Naive B cell (primary cell): ENCODE measurements at regions not wholly inside any gene's neighbourhood (a gene's known extent, or its start where the extent isn't known, plus 50 kb on each side); places are given as distances from the start of the nearest gene placed in this dataset.

Experiments
- ATAC-seq, 2 donors: fragments of 150-1000 bp; cut with Tn5 transposase; 2 replicates each; pipeline ENCODE4 v1.10.0; 2021; ENCODE audit warnings: low read depth in 2 of 2, mild to moderate bottlenecking in 2 of 2, moderate library complexity in 2 of 2
- DNase-seq: peaks from one replicate; pipeline ENCODE4 v3.0.0; 2022
- H3K27ac Mint-ChIP-seq, 6 donors: one replicate each; pipeline ENCODE4 v1.8.0; 2020 to 2022; ENCODE audit warnings: mild to moderate bottlenecking in 6 of 6, mixed read lengths in 6 of 6, moderate library complexity in 5 of 6, inconsistent platforms in 2 of 6
- H3K27me3 Mint-ChIP-seq, 3 donors: one replicate each; pipeline ENCODE4 v1.8.0; 2021 to 2022; ENCODE audit warnings: mixed read lengths in 3 of 3, mild to moderate bottlenecking in 1 of 3
- H3K36me3 Mint-ChIP-seq, 2 donors: one replicate each; pipeline ENCODE4 v1.8.0; 2020 to 2022; ENCODE audit warnings: mixed read lengths in 2 of 2, inconsistent platforms in 1 of 2, mild to moderate bottlenecking in 1 of 2
- H3K4me1 Mint-ChIP-seq, 3 donors: one replicate each; pipeline ENCODE4 v1.8.0; 2020 to 2022; ENCODE audit warnings: mixed read lengths in 3 of 3, inconsistent platforms in 1 of 3, mild to moderate bottlenecking in 1 of 3, moderate library complexity in 1 of 3
- H3K4me3 Mint-ChIP-seq, 8 donors: one replicate each; pipeline ENCODE4 v1.8.0; 2020 to 2022; ENCODE audit warnings: mild to moderate bottlenecking in 8 of 8, mixed read lengths in 8 of 8, moderate library complexity in 8 of 8, inconsistent platforms in 2 of 8
- H3K9me3 Mint-ChIP-seq, 7 donors: one replicate each; pipeline ENCODE4 v1.8.0; 2020 to 2022; ENCODE audit warnings: mixed read lengths in 7 of 7, mild to moderate bottlenecking in 5 of 7, inconsistent platforms in 2 of 7, moderate library complexity in 1 of 7

DNA sequence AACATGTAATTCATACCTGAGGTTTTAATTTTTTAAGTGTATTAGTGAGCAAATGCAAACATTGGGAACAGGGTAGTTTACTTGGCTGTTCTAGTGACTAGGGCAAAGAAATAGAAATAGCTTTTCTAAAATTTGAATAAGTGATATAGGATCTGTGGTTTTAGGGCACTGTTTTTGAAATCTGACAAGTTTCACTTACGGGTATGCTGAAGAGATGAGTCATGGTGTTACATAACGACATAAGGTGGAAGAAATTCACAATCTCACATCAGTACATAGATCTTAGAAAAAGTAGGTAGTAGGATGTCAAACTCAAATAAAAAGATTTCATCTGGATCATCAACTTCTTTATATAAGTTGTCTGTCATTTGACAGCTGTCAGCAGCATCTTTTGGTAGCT lies 772.3 kb downstream of the MAT2B start:
- Mint-ChIP-seq H3K27ac (peak overlapping the region in 1 of 6 donors; percentile 22), H3K27me3 (no peaks in the 10 kb centered on the region), H3K9me3 (no peaks in the 10 kb centered on the region), H3K4me3 (no peak overlapping the region), H3K4me1 (no peaks in the 10 kb centered on the region), H3K36me3 (no peaks in the 10 kb centered on the region)
- no peak for DNase-seq
- ATAC-seq, result no peak

DNA sequence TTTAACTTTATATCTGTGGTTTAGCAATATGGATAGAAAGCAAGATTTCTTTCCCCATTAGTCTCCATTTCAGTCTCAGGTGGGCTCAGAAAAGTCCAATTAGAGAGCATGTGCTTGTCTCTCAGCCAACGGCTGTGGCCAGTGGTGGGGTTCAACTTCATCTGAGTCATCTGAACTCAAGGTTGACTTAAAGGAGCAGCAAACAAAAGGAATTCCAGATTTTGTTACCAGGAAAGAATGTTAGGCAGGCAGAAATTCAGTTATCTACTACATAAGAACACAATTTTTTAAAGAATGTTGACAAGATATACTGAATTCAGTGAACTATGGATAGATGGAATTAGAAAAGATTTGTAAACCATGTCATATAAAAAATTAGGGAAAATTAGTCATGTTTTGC lies 784.1 kb downstream of the MAT2B start:
- no peak overlapping the region for H3K27ac Mint-ChIP-seq
- H3K36me3 Mint-ChIP-seq, result no peaks in the 10 kb centered on the region
- H3K4me1 Mint-ChIP-seq, result no peaks in the 10 kb centered on the region
- ATAC-seq, result no peak
- no peaks in the 10 kb centered on the region for H3K27me3 Mint-ChIP-seq
- DNase-seq, result no peak
- H3K9me3 Mint-ChIP-seq, result peaks cover 0 to 17% (median 6%) of the 10 kb centered on the region in 7 donors
- H3K4me3 Mint-ChIP-seq, result no peak overlapping the region

DNA sequence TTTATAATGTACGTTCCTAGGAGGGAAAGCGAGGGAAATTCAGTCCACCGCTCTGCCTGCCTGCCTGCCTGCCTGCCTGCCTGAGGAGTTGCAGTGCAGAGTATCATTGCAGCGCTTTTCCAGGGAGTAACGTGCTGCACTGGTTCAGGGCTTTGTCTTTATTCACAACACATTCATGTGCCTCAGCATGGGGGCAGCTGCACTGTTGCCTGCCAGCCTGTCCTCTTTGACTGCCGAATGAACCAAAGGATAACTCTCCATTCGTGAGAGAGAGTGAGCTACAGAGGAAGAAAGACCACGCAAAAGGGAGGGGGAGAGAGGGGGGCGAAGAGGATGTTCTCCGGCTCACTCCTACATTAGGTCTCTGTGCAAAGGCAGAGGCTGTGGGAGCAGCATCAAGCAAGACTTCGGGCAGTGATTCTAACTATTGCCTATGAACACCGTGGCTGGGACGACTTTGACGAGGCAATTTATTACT lies 791.2 kb downstream of the MAT2B start:
- Mint-ChIP-seq H3K4me1 (no peaks in the 10 kb centered on the region), H3K4me3 (no peak overlapping the region), H3K27me3 (peaks cover 0 to 7% (median 3%) of the 10 kb centered on the region in 3 donors), H3K9me3 (peaks cover 0 to 6% (median 0%) of the 10 kb centered on the region in 7 donors), H3K27ac (no peak overlapping the region), H3K36me3 (no peaks in the 10 kb centered on the region)
- DNase-seq (no peak), ATAC-seq (no peak)

DNA sequence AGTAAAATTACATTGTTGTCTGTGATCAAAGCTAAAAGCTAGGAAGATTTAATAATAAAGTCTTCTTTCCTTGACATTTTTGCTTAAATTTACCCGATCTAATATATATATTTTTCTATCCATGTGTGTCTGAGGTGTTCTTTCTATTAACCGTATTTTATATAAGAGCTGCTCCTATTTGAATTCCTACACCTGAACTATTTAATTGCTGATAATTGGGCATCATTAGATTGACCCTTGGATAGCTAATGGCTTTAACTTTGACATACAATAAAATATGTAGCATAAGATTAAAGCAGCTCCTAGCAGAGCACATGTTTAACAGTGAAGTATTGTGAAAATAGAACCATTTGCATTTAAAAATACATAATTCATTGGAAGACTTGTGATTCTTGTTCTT lies 792.7 kb downstream of the MAT2B start:
- Mint-ChIP-seq H3K4me3 (no peak overlapping the region), H3K27ac (no peak overlapping the region), H3K9me3 (peaks cover 0 to 6% (median 0%) of the 10 kb centered on the region in 7 donors), H3K4me1 (no peaks in the 10 kb centered on the region), H3K27me3 (peaks cover 0 to 7% (median 3%) of the 10 kb centered on the region in 3 donors), H3K36me3 (no peaks in the 10 kb centered on the region)
- no peak for ATAC-seq
- DNase-seq, result no peak

DNA sequence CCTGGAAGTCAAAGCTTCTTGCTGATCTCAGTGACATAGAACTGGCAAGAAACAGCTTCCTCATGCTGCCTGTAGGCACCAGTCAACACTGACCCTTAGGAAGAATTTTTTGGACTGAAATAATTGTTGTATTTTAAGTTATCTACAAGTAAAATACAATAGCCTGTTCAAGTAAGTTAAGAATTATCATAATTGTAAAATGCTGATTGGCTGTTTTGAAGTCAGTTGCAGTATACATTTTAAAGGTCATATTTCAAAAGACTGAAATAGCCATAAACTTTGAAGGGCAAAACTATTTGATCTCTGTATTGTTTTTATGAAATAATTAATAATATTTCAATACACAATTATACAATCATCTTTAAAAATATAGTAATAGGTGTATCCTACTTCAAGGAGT lies 794.9 kb downstream of the MAT2B start:
- Mint-ChIP-seq H3K9me3 (peaks cover 0 to 2% (median 0%) of the 10 kb centered on the region in 7 donors), H3K4me1 (no peaks in the 10 kb centered on the region), H3K27ac (no peak overlapping the region), H3K27me3 (peaks cover 0 to 2% (median 0%) of the 10 kb centered on the region in 3 donors), H3K4me3 (no peak overlapping the region), H3K36me3 (no peaks in the 10 kb centered on the region)
- DNase-seq (no peak), ATAC-seq (no peak)

DNA sequence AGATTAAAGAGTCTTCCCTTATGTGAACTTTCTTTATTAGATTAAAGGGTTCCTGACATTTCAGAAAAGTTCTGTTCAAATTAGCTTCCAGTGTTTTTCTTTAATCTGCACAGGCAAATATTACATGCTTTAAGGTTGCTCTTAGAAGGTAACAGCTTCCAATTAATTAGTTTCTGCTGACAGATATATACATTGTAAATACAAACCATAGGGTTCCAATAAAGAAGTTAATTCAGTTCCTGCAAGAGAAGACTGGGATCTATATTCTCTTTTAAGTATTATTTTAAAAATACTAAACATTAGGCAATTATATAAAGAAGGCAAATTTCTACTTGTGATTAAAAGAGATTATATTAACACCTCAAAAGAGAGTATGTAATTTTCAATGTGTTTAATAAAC lies 795.7 kb downstream of the MAT2B start:
- ATAC-seq (no peak), DNase-seq (no peak)
- H3K27ac Mint-ChIP-seq, result no peak overlapping the region
- no peaks in the 10 kb centered on the region for H3K27me3 Mint-ChIP-seq
- no peaks in the 10 kb centered on the region for H3K36me3 Mint-ChIP-seq
- no peak overlapping the region for H3K4me3 Mint-ChIP-seq
- no peaks in the 10 kb centered on the region for H3K9me3 Mint-ChIP-seq
- H3K4me1 Mint-ChIP-seq, result no peaks in the 10 kb centered on the region

DNA sequence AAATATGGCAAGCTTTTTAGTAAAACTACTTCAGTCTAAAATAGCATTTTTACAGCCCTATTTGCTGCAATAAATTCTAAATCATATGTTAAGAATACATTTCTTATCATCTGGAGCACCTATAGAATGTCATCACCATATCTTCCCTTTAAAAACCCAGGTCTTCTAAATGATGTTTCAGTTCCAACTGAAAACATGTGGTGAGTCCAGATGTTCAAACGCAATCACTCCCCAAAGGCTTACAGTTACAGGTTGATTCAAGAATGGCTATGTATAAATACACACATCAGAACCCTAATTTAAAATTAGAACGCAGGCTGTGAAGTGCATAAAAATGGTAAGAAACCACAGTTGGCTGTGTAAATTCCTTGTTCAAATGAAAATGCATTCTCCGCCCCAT lies 796.3 kb downstream of the MAT2B start:
- peaks cover 0 to 2% (median 0%) of the 10 kb centered on the region in 7 donors for H3K9me3 Mint-ChIP-seq
- no peaks in the 10 kb centered on the region for H3K27me3 Mint-ChIP-seq
- no peak overlapping the region for H3K27ac Mint-ChIP-seq
- no peak overlapping the region for H3K4me3 Mint-ChIP-seq
- H3K36me3 Mint-ChIP-seq, result no peaks in the 10 kb centered on the region
- no peaks in the 10 kb centered on the region for H3K4me1 Mint-ChIP-seq
- DNase-seq (no peak), ATAC-seq (no peak)

DNA sequence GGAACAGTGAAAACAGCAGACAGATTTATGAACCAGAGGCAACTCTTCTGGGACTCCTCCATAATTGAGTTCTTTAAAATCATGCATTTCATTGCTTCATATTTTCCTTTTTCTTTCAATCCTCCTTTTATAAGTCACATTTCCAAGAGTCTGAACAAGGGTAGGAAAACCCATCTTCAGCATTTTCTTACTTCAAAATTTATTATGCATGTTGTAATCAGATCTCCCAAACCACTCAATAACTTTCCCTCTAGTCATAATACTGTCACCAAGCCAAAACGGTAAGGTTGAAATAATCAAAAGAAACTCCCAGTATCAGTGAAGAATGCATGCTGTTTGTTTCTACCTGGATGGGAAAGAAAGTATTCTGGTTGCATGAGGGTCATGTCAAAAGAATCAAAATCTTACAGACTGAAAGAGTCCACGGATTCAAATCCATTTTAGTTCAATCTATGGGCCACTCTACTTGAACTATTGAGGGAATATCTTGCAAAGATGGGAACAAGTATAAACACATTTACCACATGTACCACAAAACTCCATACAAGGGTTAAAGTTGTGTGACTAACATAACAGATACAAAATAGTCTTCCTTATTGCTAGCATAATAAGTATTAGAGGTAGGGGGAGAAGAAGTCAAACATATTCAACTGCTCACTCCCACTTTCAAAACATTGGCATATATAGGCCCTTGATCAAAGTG lies 797.3 kb downstream of the MAT2B start:
- H3K4me1 Mint-ChIP-seq, result no peaks in the 10 kb centered on the region
- DNase-seq (no peak), ATAC-seq (no peak)
- H3K36me3 Mint-ChIP-seq, result no peaks in the 10 kb centered on the region
- H3K9me3 Mint-ChIP-seq, result peaks cover 0 to 2% (median 0%) of the 10 kb centered on the region in 7 donors
- no peak overlapping the region for H3K4me3 Mint-ChIP-seq
- H3K27ac Mint-ChIP-seq, result no peak overlapping the region
- H3K27me3 Mint-ChIP-seq, result no peaks in the 10 kb centered on the region

DNA sequence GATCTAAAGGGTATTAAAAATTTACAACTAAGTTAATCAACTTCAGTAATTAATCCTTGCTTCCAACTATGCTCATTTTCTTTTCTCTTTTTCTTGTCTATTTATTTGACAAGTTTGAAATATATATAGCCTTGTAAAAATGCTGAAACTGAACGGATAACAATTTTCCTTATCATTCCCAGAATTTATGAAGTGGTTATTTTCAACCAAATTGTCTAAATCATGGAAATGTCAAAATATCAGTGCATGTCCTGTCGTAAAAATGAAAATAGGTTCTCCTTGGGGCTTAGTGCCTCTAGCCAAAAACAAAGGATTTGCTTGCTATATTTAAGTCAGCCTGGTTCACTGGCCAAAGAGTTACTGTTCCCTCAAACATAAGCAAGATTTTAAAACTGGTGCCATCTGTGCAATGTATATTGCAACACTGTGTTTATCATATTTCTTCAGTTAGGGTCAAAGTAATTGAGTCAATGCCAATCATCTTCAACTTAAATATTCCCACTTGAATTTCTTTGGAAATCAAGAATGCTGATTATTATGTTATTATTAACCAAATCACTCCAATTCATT lies 798.3 kb downstream of the MAT2B start:
- DNase-seq (no peak), ATAC-seq (no peak)
- Mint-ChIP-seq H3K27ac (no peak overlapping the region), H3K4me1 (no peaks in the 10 kb centered on the region), H3K9me3 (peaks cover 0 to 2% (median 0%) of the 10 kb centered on the region in 7 donors), H3K36me3 (no peaks in the 10 kb centered on the region), H3K4me3 (no peak overlapping the region), H3K27me3 (no peaks in the 10 kb centered on the region)

DNA sequence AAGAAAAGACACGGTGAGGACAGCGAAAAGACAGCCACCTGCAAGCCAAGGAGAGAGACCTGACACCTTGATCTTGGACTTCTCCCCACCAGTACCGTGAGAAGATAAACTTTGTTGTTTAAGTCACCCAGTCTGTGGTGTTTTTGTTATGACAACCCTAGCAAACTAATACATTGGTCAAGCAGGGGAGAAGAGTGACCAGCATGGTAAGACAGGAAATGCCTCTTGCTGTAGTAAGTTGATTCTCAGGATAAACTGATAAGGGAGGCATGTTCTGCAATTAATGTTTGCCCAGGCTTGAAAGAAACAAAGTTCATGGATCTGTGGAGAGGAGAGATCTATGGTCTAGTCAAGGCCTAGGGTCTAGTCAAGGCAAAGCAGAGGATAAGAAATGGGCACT lies 801.2 kb downstream of the MAT2B start:
- H3K27me3 Mint-ChIP-seq, result no peaks in the 10 kb centered on the region
- peaks cover 0 to 2% (median 0%) of the 10 kb centered on the region in 7 donors for H3K9me3 Mint-ChIP-seq
- DNase-seq, result no peak
- H3K27ac Mint-ChIP-seq, result no peak overlapping the region
- H3K4me1 Mint-ChIP-seq, result no peaks in the 10 kb centered on the region
- H3K36me3 Mint-ChIP-seq, result no peaks in the 10 kb centered on the region
- H3K4me3 Mint-ChIP-seq, result no peak overlapping the region
- ATAC-seq, result no peak

DNA sequence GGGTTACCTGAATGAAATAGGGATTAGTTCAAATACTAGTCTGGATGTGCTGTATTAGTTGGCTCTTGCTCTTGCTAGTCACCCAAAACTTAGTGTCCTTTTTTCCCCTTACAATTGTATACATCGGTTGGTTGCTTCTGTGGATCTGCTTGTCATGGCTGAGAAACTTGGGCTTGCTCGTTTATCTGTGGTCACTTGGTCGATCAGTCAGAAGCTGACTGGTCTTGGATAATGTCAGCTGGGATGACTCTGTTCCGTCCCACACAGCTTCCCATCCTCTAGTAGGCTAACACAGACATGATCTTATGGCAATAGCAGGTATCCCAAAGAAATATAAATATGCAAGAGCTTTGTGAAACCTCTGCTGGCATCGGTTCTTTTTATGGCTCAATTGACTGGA lies 807.4 kb downstream of the MAT2B start:
- Mint-ChIP-seq H3K4me1 (no peaks in the 10 kb centered on the region), H3K27ac (no peak overlapping the region), H3K27me3 (no peaks in the 10 kb centered on the region), H3K36me3 (no peaks in the 10 kb centered on the region), H3K9me3 (no peaks in the 10 kb centered on the region), H3K4me3 (no peak overlapping the region)
- ATAC-seq, result no peak
- DNase-seq, result no peak

DNA sequence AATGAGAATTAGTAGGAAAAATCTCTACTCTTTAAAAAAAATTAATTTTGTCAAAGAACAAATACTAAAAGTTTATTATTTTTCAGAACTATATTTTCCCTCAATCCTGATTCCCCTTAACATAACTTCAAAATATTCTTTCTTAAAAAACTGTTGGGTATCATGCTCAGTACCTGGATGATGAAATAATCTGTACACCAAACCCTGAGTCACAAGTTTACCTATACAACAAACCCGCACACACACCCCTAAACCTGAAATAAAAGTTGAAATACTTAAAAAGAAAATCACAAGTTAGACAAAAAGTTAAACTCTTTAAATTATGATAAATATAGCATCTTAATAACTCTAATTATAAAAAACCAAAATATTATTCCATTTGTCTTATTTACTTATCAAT lies 812.3 kb downstream of the MAT2B start:
- Mint-ChIP-seq H3K4me3 (no peak overlapping the region), H3K9me3 (peaks cover 0 to 2% (median 0%) of the 10 kb centered on the region in 7 donors), H3K27me3 (no peaks in the 10 kb centered on the region), H3K36me3 (no peaks in the 10 kb centered on the region), H3K27ac (no peak overlapping the region), H3K4me1 (no peaks in the 10 kb centered on the region)
- no peak for ATAC-seq
- DNase-seq, result no peak

DNA sequence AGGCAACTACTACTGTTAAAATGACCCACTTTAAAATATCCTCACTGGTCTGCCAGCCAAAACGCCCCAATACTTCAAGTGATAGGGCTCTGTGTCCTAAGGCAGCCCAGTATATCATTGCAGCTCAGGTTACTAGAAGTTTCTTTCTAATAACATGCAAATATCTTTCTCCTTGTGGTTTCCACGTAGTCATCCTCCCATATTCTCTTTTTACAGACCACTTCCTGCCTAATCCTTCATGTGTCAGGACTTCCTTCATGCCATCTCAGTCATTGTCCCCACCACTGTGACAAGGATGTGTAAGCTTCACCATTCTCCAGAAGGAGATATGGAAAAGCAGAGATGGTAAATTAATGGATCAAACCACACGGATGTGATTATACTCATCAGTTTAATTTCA lies 813.7 kb downstream of the MAT2B start:
- no peaks in the 10 kb centered on the region for H3K36me3 Mint-ChIP-seq
- no peak overlapping the region for H3K27ac Mint-ChIP-seq
- DNase-seq (no peak), ATAC-seq (no peak)
- no peak overlapping the region for H3K4me3 Mint-ChIP-seq
- no peaks in the 10 kb centered on the region for H3K4me1 Mint-ChIP-seq
- H3K9me3 Mint-ChIP-seq, result peaks cover 0 to 2% (median 0%) of the 10 kb centered on the region in 7 donors
- no peaks in the 10 kb centered on the region for H3K27me3 Mint-ChIP-seq

DNA sequence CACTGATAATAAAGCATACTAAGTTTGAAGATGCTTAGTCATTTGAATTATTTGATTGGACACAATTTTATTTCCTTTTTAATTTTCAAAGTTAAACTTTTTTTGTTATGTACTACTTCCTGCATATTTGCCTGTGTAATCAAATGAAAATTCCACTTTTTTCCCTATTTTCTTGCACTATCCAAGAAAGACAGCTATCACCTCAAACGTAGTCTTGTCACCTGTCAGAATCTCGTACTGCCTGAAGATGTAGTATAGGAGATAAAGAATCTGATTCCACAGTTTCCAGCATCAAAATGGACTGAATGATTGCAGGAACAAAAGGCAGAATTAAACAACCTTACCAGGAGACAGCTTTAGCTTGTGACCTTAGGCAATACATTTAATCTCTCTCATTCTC lies 818.8 kb downstream of the MAT2B start:
- H3K36me3 Mint-ChIP-seq, result no peaks in the 10 kb centered on the region
- ATAC-seq, result no peak
- H3K27me3 Mint-ChIP-seq, result no peaks in the 10 kb centered on the region
- H3K27ac Mint-ChIP-seq, result no peak overlapping the region
- no peak overlapping the region for H3K4me3 Mint-ChIP-seq
- H3K4me1 Mint-ChIP-seq, result no peaks in the 10 kb centered on the region
- no peak for DNase-seq
- H3K9me3 Mint-ChIP-seq, result peaks cover 0 to 19% (median 11%) of the 10 kb centered on the region in 7 donors
